CD4-positive, alpha-beta T cell treated with Interleukin-17A for 4 hours (primary cell): ENCODE measurements at regions not wholly inside any gene's neighbourhood (a gene's known extent, or its start where the extent isn't known, plus 50 kb on each side); places are given as distances from the start of the nearest gene placed in this dataset.
A peak's percentile ranks its signal among the peaks of the same experiment; 100 is the strongest.

ENCODE experiments used
- DNase-seq: peaks from one replicate; pipeline ENCODE4 v3.0.0-alpha.2; 2020; ENCODE audit warnings: mixed read lengths

- no peak for DNase-seq
Measured at GRCh38 chr5:96340357-96340756, 92.7 kb downstream of the PCSK1 start.

- DNase-seq = no peak
Measured at GRCh38 chr5:96339862-96340261, 93.2 kb downstream of the PCSK1 start.

DNA sequence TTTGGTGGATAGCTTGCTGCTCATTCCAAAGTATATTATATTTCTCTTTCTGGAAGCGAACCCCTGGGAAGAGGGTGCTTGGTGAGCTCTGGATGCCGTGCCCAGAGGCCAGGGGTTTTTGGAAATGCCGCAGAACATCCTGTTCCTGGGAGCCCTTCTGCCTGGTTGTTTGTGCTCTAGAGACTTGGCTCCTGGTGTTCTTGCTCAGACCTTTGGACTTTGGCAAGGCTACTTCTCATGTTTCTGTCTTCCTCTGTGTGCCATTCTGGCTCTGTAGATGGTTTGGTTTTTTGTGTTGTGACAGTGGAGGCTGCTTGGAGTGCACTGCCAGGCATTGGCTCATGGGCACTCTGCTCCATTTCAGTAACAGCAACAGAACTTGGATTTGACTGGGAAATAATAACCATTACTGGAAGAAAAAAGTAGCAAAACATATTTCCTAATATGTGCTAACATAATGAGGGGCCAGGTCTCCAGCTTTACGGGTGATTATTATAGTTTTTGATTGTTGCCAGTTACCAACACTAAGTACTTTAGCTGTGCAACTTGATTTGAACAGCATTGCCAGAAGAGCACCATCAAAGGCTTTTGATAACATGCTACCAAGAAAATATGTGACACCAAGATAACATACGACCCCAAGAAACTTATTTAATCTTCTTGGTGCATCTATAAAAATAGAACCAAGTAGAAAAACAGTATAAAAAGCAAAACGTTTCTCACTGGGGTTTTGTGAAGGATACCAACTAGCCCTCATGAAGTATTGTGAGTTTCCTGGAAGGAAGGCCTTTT lies 94.2 kb downstream of the PCSK1 start:
- DNase-seq = no peak

DNA sequence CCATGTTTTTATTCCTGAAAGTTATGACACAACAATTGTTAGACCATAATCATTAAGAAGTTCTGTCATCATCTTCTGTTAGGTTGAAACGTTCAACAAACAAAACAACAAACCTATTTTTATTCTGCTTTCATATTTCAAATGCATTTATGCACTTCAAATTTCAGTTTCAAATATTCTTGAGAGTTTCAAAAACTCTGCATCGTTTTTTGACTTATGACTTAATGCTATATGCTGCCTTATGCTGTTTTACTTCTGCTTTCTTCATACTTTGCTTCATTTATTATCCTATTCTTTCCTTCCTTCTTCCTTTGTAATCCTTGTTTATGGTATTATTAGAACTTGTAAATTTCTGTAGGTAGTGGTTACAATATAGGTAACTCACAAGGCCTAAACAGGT lies 95.0 kb downstream of the PCSK1 start:
- DNase-seq = no peak

GRCh38 chr5:96337048-96337781 lies 95.8 kb downstream of the PCSK1 start:
- no peak for DNase-seq

DNA sequence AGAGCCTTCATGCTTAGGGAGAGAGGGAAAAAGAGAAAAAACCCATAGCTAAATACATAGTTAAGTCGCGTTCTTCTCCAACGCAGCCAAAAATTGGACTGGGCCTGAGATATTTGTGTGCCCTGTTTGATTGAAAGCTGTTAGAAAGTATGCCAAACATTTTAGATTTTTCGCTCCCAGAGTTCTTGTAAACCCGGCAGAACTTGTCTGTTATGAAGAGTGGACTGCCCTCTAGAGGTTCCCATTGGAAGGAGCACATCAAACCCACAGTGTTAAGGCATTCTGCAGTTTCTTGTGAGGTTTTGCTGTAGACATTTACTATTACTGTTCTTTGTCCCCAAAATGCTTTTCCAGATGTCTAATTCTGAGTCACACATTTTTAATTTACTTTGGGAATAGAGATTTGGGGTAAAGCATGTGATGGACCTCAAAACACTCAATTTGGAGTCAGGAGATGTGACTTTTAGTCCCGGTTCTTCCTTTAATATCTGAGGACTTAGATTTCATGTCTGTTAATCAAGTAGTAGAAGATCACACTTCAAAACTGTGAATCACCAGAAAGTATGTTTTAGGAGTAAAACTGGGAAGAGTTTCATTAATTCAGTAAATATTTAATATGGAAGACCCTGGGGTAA lies 96.6 kb downstream of the PCSK1 start:
- DNase-seq = peak; percentile 66

DNA sequence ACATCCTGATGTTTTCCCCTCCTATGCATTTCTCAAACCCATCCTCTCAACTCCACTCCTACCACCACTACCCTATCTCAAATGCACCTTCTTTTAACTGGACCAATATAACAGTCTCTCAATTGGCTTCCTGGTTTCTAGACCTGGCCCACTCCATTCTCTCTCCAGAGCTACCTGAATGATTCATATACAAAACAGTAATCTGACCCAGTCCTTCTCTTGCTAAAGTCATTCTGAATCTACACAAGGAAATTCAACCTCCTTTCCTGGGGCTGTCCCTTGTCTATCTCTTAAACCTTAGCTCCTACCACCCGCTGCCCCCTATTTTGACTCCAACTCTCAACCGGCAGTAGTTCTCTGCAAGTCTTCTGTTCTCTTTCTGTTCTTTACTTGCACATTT lies 97.2 kb downstream of the PCSK1 start:
- no peak for DNase-seq

DNA sequence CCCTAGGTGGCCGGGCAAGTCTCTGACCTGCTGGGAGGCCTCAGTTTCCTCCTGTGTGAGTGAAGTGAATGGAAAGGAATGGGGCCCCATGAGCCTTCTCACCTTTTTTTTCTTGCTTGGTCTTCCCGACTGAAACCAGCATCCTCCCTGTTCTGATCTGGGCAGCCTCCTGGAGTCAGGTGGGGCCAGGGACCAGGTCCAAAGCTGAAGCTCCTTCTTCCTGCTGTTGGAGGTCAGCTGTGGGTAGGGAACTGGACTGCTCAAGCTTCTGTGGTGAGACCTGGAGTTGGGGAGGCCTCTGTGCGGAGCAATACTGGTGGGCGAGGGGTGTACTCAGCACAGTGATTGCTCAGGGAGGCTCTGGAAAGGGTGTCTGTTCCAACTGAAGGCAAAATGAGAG lies 99.7 kb downstream of the PCSK1 start:
- DNase-seq = no peak

DNA sequence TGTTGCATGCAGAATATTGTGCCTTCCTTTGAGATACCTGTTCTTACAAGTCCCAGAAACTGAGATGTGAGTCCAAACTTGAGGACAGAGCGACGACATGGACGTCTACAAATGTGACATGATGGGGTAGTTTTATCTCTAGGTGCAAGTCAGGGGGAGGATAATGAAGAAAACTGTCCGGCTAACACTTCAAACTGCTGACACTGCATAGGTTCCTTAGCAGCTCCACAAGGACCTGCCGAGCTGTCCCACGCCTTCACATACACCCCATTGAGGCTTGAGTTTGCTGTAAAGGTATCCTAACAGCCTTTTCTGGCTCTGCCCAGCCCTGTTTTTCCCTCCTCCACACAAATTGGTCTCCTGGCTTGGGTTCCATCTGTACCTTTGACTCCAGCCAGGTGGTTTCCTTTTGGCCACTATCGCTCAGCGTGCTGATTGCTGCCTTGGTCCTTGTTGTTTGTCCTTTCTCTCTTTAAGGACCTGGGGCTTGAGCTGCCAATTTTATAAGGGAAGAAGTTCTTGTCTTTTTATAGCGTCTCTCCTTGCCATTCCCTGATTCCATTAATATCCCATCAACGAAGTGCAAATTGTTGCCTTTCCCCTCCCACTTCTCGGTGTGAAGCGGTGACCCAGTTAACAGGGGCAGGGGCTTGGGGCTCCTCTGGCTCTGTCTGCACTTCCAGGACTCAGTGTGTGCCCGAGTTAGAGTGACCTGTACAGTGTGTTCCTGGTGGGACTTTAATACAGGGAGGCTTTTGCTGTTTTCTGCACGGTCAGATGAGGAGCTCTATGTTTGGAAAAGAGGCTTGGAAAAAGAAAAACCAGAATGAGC lies 100.3 kb downstream of the PCSK1 start:
- DNase-seq = no peak

GRCh38 chr5:96331681-96332361 lies 101.2 kb downstream of the PCSK1 start:
- DNase-seq = no peak

DNA sequence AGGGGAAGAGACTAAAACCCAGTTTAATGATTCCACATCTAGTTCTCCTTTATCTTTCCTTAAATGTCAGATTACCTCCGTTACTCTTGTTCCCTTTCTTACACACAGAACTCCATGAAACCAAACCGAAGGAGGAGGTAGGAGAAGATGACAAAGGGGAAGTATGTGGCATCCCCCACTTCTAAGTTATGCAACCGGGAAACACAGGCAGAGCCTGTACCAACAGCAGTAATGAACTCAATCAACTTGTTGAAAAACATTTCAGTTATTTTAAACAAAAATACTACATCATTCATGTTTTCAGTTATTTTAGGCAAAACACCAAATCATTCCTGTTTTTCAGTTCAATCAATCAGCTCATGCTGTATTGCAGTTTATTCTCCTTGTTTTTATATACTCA lies 101.8 kb downstream of the PCSK1 start:
- DNase-seq = no peak

- no peak for DNase-seq
Measured at GRCh38 chr5:96330530-96331140, 102.4 kb downstream of the PCSK1 start.

DNA sequence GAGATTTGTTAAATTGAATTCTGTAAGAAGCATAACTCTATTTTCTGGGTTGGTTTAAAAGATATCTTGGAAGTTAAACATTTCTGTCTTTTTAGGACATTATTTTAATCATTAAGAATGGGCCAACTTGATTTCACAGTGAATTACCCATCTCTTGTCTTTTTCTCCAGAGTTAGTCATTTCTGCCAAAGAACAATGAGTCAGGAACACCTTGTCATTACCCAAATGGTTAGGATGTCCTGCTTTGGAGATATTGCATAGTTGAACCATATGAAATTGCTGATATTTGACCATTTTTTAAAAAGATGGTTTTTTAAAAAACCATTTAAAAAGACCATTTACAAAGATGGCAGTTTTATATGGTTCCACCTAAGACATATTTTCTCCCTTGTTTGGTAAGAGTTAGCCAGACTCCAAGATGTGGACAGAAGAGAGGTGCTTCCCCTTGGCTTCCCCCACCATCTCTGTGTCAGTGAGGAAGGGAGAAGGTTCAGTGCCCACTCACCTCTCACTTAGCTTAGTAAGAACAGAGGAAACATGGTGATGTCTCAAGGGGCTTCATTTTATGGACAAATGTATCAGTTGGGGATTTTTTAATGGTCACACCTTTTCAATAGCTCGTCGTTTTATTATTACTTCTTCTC lies 103.0 kb downstream of the PCSK1 start:
- no peak for DNase-seq

GRCh38 chr5:96329289-96329688 lies 103.8 kb downstream of the PCSK1 start:
- DNase-seq = no peak

GRCh38 chr5:96327722-96328121 lies 105.3 kb downstream of the PCSK1 start:
- no peak for DNase-seq

DNA sequence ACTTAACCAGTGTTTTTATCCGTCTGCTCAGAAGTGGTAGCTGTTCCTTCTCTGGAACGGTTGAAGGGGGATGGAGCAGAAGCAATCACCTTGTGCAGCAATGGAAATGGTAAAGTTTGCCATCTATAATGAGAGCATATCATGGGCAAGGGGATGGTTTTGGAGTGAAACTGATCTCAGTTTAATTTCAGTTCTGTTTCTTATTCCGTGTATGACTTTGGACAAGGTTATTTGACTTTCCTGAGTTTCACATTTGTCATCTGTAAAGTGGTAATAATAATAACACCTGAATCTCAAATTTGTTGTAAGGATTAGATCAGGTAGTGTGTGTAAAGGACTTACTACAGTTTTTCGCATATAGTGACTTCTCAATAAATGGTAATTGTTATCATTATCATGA lies 106.1 kb downstream of the PCSK1 start:
- DNase-seq = no peak

- no peak for DNase-seq
Measured at GRCh38 chr5:96324708-96325107, 108.3 kb downstream of the PCSK1 start.

DNA sequence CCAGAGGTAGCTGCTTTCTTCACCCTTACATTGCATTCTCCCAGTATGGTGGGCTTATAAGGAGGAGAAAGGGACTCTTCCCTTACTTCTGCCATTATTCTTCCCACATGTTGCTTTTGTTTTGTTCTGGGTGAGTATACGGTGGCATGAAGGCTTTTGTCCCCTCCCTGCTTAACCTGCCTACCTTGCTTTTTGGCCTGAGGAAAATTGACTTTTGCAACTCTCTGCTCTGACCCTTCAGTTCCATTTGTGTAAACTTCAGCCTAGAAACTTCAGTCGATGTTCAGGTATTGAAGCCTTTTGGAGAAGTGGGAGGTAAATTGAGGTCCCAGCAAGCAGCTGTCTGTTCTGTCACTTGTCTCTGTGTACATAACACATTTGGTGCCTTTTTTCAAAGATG lies 110.2 kb downstream of the PCSK1 start:
- DNase-seq = no peak

- no peak for DNase-seq
Measured at GRCh38 chr5:96322217-96322616, 110.8 kb downstream of the PCSK1 start.

- no peak for DNase-seq
Measured at GRCh38 chr5:96321345-96321744, 111.7 kb downstream of the PCSK1 start.

DNA sequence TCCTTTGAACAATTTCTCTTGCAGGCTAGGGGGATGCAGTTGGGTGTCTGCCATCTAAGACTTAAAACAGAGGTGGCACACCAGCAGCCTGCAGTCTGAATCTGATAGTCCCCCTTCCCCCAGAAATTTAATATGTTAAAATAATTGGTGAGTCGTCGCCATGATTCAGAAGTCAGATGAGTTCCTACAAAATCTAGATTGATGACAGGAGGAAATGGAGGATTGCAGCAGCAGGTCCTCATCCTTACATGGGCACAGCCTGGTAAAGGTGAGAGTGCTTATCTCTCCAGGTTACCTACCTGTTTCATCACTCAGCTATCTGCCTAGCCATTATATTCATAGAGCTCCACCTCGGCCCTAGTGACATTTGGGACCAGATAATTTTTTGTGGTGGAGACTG lies 112.3 kb downstream of the PCSK1 start:
- DNase-seq = no peak
